H1 (cell line): ENCODE measurements at regions not wholly inside any gene's neighbourhood (a gene's known extent, or its start where the extent isn't known, plus 50 kb on each side); places are given as distances from the start of the nearest gene placed in this dataset.

Experiments
- CHD2 ChIP-seq: IDR thresholded peaks from 2 replicates; pipeline ENCODE4 v1.6.1; 2012; ENCODE audit warnings: low read length, improper control_type of control experiment
- FOSL1 ChIP-seq: IDR thresholded peaks from 2 replicates; pipeline ENCODE4 v1.6.1; 2011; ENCODE audit warnings: mild to moderate bottlenecking, low read depth, low read length, moderate library complexity; ENCODE audit not compliant: insufficient read depth
- NRF1 ChIP-seq: IDR thresholded peaks from 2 replicates; pipeline ENCODE4 v1.6.1; 2011; ENCODE audit warnings: mild to moderate bottlenecking, low read depth, low read length, improper control_type of control experiment
- POLR2A ChIP-seq, 2 experiments: IDR thresholded peaks; 1 replicate in 1 of 2; 2 replicates in 1 of 2; pipeline ENCODE4 v1.6.1; 2011; ENCODE audit warnings: low read depth in 2 of 2, low read length in 2 of 2, mild to moderate bottlenecking in 2 of 2; ENCODE audit errors: control extremely low read depth in 1 of 2
- RBBP5 ChIP-seq: IDR thresholded peaks from 2 replicates; pipeline ENCODE4 v1.7.1; 2012; ENCODE audit warnings: low read depth, mild to moderate bottlenecking, inconsistent platforms, low read length, moderate library complexity, borderline replicate concordance
- USF2 ChIP-seq: IDR thresholded peaks from 2 replicates; pipeline ENCODE4 v1.6.1; 2011; ENCODE audit warnings: low read length, improper control_type of control experiment

- TF ChIP-seq USF2 (no peak), FOSL1 (no peak), CHD2 (no peak), POLR2A (IDR thresholded peaks at IDR 0.05; ENCODE audit: control extremely low read depth in 1 of 2, low read depth in 2 of 2, low read length in 2 of 2) (no peak), NRF1 (no peak), RBBP5 (no peak)
Observed at GRCh38 chr10:44743535-44743934, 167.6 kb upstream of the TMEM72 start (continued).
